Mesenchymal stem cell (in vitro differentiated cells and primary cell): ENCODE measurements at regions not wholly inside any gene's neighbourhood (a gene's known extent, or its start where the extent isn't known, plus 50 kb on each side); places are given as distances from the start of the nearest gene placed in this dataset.
"Not testable (repeated sequence)": the region's sequence is repeated elsewhere in the genome, so short reads cannot be mapped to it uniquely, and the experiment has no call there.

ENCODE experiments used
- DNase-seq: peaks from one replicate; pipeline ENCODE4 v3.0.0-alpha.2; 2013
- H2AFZ ChIP-seq: one replicate; pipeline ENCODE4 v1.6.1; 2013; ENCODE audit warnings: low read depth, mild to moderate bottlenecking, control low read depth, inconsistent platforms, low read length, moderate library complexity
- H2AK5ac ChIP-seq: 2 replicates; pipeline ENCODE4 v1.6.1; 2013; ENCODE audit warnings: low read length, moderate library complexity, mild to moderate bottlenecking, inconsistent platforms; ENCODE audit not compliant: severe bottlenecking
- H2BK120ac ChIP-seq: one replicate; pipeline ENCODE4 v1.6.1; 2013; ENCODE audit warnings: low read depth, mild to moderate bottlenecking, inconsistent platforms, low read length, moderate library complexity
- H2BK12ac ChIP-seq, 2 experiments: one replicate each; pipeline ENCODE4 v1.6.1; 2013; ENCODE audit warnings: inconsistent platforms in 2 of 2, low read length in 2 of 2, mild to moderate bottlenecking in 2 of 2, moderate library complexity in 2 of 2, control low read depth in 1 of 2
- H2BK15ac ChIP-seq: one replicate; pipeline ENCODE4 v1.6.1; 2013; ENCODE audit warnings: mild to moderate bottlenecking, low read depth, inconsistent platforms; ENCODE audit not compliant: poor library complexity, severe bottlenecking
- H2BK5ac ChIP-seq: 2 replicates; pipeline ENCODE4 v1.6.1; 2013; ENCODE audit warnings: low read depth, mild to moderate bottlenecking, low read length, control low read depth, inconsistent platforms; ENCODE audit not compliant: poor library complexity, severe bottlenecking
- H3K14ac ChIP-seq, 2 experiments: one replicate each; pipeline ENCODE4 v1.6.1; 2013; ENCODE audit warnings: inconsistent platforms in 2 of 2, low read length in 2 of 2, control low read depth in 1 of 2, mild to moderate bottlenecking in 1 of 2, moderate library complexity in 1 of 2
- H3K18ac ChIP-seq, 2 experiments: one replicate each; pipeline ENCODE4 v1.6.1; 2013; ENCODE audit warnings: inconsistent platforms in 2 of 2, low read length in 2 of 2, control low read depth in 1 of 2, low read depth in 1 of 2, mild to moderate bottlenecking in 1 of 2
- H3K23ac ChIP-seq, 2 experiments: one replicate each; pipeline ENCODE4 v1.6.1; 2013; ENCODE audit warnings: inconsistent platforms in 2 of 2, low read length in 2 of 2, mild to moderate bottlenecking in 2 of 2, moderate library complexity in 2 of 2, control low read depth in 1 of 2
- H3K27ac ChIP-seq: 2 replicates; pipeline ENCODE4 v1.5.1; 2013; ENCODE audit warnings: mild to moderate bottlenecking, moderate library complexity, low read length, control low read depth, inconsistent platforms; ENCODE audit not compliant: poor library complexity, severe bottlenecking
- H3K27me3 ChIP-seq, 2 experiments: 2 replicates each; pipeline versions ENCODE4 v1.6.1 to v1.7.0; 2013; ENCODE audit warnings: low read length in 2 of 2, mild to moderate bottlenecking in 2 of 2, moderate library complexity in 2 of 2, control low read depth in 1 of 2, inconsistent platforms in 1 of 2; ENCODE audit not compliant: control insufficient read depth in 1 of 2, insufficient read depth in 1 of 2
- H3K36me3 ChIP-seq, 2 experiments: 2 replicates each; pipeline versions ENCODE4 v1.6.1 to v1.7.0; 2013; ENCODE audit warnings: low read length in 2 of 2, control low read depth in 1 of 2, inconsistent platforms in 1 of 2, low read depth in 1 of 2, mild to moderate bottlenecking in 1 of 2; ENCODE audit not compliant: insufficient read depth in 2 of 2, control insufficient read depth in 1 of 2
- H3K4ac ChIP-seq, 2 experiments: one replicate each; pipeline ENCODE4 v1.6.1; 2013; ENCODE audit warnings: inconsistent platforms in 2 of 2, low read length in 2 of 2, mild to moderate bottlenecking in 2 of 2, moderate library complexity in 2 of 2, control low read depth in 1 of 2, low read depth in 1 of 2
- H3K4me1 ChIP-seq: 2 replicates; pipeline ENCODE4 v1.6.1; 2013; ENCODE audit warnings: low read depth, low read length, control low read depth; ENCODE audit not compliant: control insufficient read depth, insufficient read depth
- H3K4me2 ChIP-seq: 2 replicates; pipeline ENCODE4 v1.6.1; 2013; ENCODE audit warnings: low read length, mild to moderate bottlenecking, inconsistent platforms; ENCODE audit not compliant: poor library complexity, severe bottlenecking
- H3K4me3 ChIP-seq, 2 experiments: 2 replicates each; pipeline versions ENCODE4 v1.5.1 to v1.7.0; 2013; ENCODE audit warnings: low read length in 2 of 2, mild to moderate bottlenecking in 2 of 2, control low read depth in 1 of 2, low read depth in 1 of 2; ENCODE audit not compliant: insufficient read depth in 1 of 2
- H3K79me1 ChIP-seq: replicated peaks from 2 replicates; pipeline ENCODE4 v1.6.1; 2013; ENCODE audit warnings: mild to moderate bottlenecking, control low read depth, low read length, inconsistent platforms; ENCODE audit not compliant: poor library complexity, severe bottlenecking
- H3K9ac ChIP-seq: 2 replicates; pipeline ENCODE4 v1.7.0; 2013; ENCODE audit warnings: mild to moderate bottlenecking, low read length, moderate library complexity
- H3K9me3 ChIP-seq: 2 replicates; pipeline ENCODE4 v1.7.0; 2013; ENCODE audit warnings: mild to moderate bottlenecking, low read length; ENCODE audit not compliant: control insufficient read depth
- H4K8ac ChIP-seq: one replicate; pipeline ENCODE4 v1.6.1; 2013; ENCODE audit warnings: inconsistent platforms, mild to moderate bottlenecking, low read length, moderate library complexity
- H4K91ac ChIP-seq: one replicate; pipeline ENCODE4 v1.6.1; 2013; ENCODE audit warnings: mild to moderate bottlenecking, low read length, inconsistent platforms
- WGBS: methylation state at CpG from one replicate; pipeline ENCODE4 v1.1.7; 2013; ENCODE audit warnings: mixed read lengths; 5-methylcytosine and 5-hydroxymethylcytosine counted together

- H2AFZ ChIP-seq, H3K4ac ChIP-seq, H3K9me3 ChIP-seq, H2BK12ac ChIP-seq, H3K27me3 ChIP-seq, H4K8ac ChIP-seq, H3K79me1 ChIP-seq, H3K9ac ChIP-seq, H3K23ac ChIP-seq, H4K91ac ChIP-seq, H2BK15ac ChIP-seq, H3K36me3 ChIP-seq, H2AK5ac ChIP-seq, H2BK5ac ChIP-seq, H3K4me3 ChIP-seq, H3K18ac ChIP-seq, H3K14ac ChIP-seq, H3K4me2 ChIP-seq, H3K4me1 ChIP-seq, H2BK120ac ChIP-seq, DNase-seq, H3K27ac ChIP-seq: not testable (repeated sequence)
- WGBS: no CpG with 5 or more reads among the region's 1 CpG
Measured at GRCh38 chr10:84650628-84651027, 322.2 kb downstream of the CCSER2 start.

- no peak overlapping the region for H2BK5ac ChIP-seq
- H3K4ac ChIP-seq: no peak overlapping the region
- no peak overlapping the region for H3K27ac ChIP-seq
- no peak overlapping the region for H2AK5ac ChIP-seq
- H2BK120ac ChIP-seq: no peak overlapping the region
- H3K36me3 ChIP-seq: no peaks in the 10 kb centered on the region
- 64% methylated on average over 2 of the region's 2 CpGs for WGBS
- no peaks in the 10 kb centered on the region for H3K9me3 ChIP-seq
- H2BK15ac ChIP-seq: no peak overlapping the region
- no peak overlapping the region for H4K91ac ChIP-seq
- no peak overlapping the region for H3K18ac ChIP-seq
- no peak overlapping the region for H3K4me2 ChIP-seq
- DNase-seq: no peak
- no peak overlapping the region for H4K8ac ChIP-seq
- no peak overlapping the region for H2AFZ ChIP-seq
- no peaks in the 10 kb centered on the region for H3K4me1 ChIP-seq
- H3K79me1 ChIP-seq: no peaks in the 10 kb centered on the region
- no peak overlapping the region for H3K14ac ChIP-seq
- H3K4me3 ChIP-seq: no peak overlapping the region
- H3K9ac ChIP-seq: no peak overlapping the region
- no peak overlapping the region for H2BK12ac ChIP-seq
- no peaks in the 10 kb centered on the region for H3K27me3 ChIP-seq
- no peak overlapping the region for H3K23ac ChIP-seq
Measured at GRCh38 chr10:84654671-84655070, 326.3 kb downstream of the CCSER2 start.

- H2BK15ac ChIP-seq: no peak overlapping the region
- no peak overlapping the region for H2BK5ac ChIP-seq
- no peak overlapping the region for H2AFZ ChIP-seq
- H3K4me2 ChIP-seq: no peak overlapping the region
- no peak overlapping the region for H3K4me3 ChIP-seq
- H3K27ac ChIP-seq: no peak overlapping the region
- no peak overlapping the region for H2BK120ac ChIP-seq
- H3K14ac ChIP-seq: no peak overlapping the region
- H3K4me1 ChIP-seq: no peaks in the 10 kb centered on the region
- no peaks in the 10 kb centered on the region for H3K79me1 ChIP-seq
- H3K27me3 ChIP-seq: no peaks in the 10 kb centered on the region
- no peak overlapping the region for H3K23ac ChIP-seq
- no peak overlapping the region for H4K91ac ChIP-seq
- no peak overlapping the region for H2BK12ac ChIP-seq
- no peak overlapping the region for H4K8ac ChIP-seq
- WGBS: 69% methylated on average over 6 of the region's 6 CpGs
- H3K18ac ChIP-seq: no peak overlapping the region
- H3K36me3 ChIP-seq: no peaks in the 10 kb centered on the region
- DNase-seq: no peak
- no peak overlapping the region for H3K4ac ChIP-seq
- no peak overlapping the region for H2AK5ac ChIP-seq
- no peak overlapping the region for H3K9ac ChIP-seq
- no peaks in the 10 kb centered on the region for H3K9me3 ChIP-seq
Measured at GRCh38 chr10:84659027-84659426, 330.6 kb downstream of the CCSER2 start.

- no peak for DNase-seq
- Histone ChIP-seq H2AFZ (no peak overlapping the region), H2AK5ac (no peak overlapping the region), H4K91ac (no peak overlapping the region), H3K14ac (no peak overlapping the region), H3K4me2 (no peak overlapping the region), H2BK15ac (no peak overlapping the region), H3K18ac (no peak overlapping the region), H2BK120ac (no peak overlapping the region), H3K79me1 (no peaks in the 10 kb centered on the region), H3K4me1 (no peaks in the 10 kb centered on the region), H3K9ac (no peak overlapping the region), H4K8ac (no peak overlapping the region), H3K36me3 (no peaks in the 10 kb centered on the region), H3K4me3 (no peak overlapping the region), H3K9me3 (no peaks in the 10 kb centered on the region), H2BK12ac (no peak overlapping the region), H3K4ac (no peak overlapping the region), H3K23ac (no peak overlapping the region), H3K27ac (no peak overlapping the region), H2BK5ac (no peak overlapping the region), H3K27me3 (no peaks in the 10 kb centered on the region)
- 67% methylated on average over 11 of the region's 12 CpGs for WGBS
Measured at GRCh38 chr10:84659497-84660439, 331.4 kb downstream of the CCSER2 start.
